Neural progenitor cell (in vitro differentiated cells): ENCODE measurements at regions not wholly inside any gene's neighbourhood (a gene's known extent, or its start where the extent isn't known, plus 50 kb on each side); places are given as distances from the start of the nearest gene placed in this dataset.

Experiments used
- CTCF ChIP-seq: fragments of 200-600 bp; sonication (generic); IDR thresholded peaks from 2 replicates; pipeline ENCODE4 v1.5.1; 2017; ENCODE audit warnings: antibody characterized with exemption, mild to moderate bottlenecking
- EZH2 ChIP-seq: fragments of 200-600 bp; sonication (generic); IDR thresholded peaks from 2 replicates; pipeline ENCODE4 v1.6.1; 2017; ENCODE audit warnings: antibody characterized with exemption, mild to moderate bottlenecking, moderate library complexity
- EZH2phosphoT487 ChIP-seq: fragments of 200-600 bp; sonication (generic); IDR thresholded peaks from 2 replicates; pipeline ENCODE4 v1.6.1; 2017; ENCODE audit warnings: antibody characterized with exemption

GRCh38 chr14:22210026-22210425 lies 379.0 kb downstream of the DAD1 start:
- TF ChIP-seq CTCF (no peak), EZH2phosphoT487 (no peak), EZH2 (no peak)
